HL-60 (cell line): ENCODE measurements at regions not wholly inside any gene's neighbourhood (a gene's known extent, or its start where the extent isn't known, plus 50 kb on each side); places are given as distances from the start of the nearest gene placed in this dataset.

ENCODE experiments used
- DNase-seq, 2 experiments: peaks; one replicate each; pipeline ENCODE4 v3.0.0-alpha.2; 2010 to 2020; ENCODE audit warnings: low read depth in 1 of 2, low spot score in 1 of 2
- H3K27ac ChIP-seq: fragments of 250-450 bp; sonication (Bioruptor Pico); replicated peaks from 2 replicates; pipeline ENCODE4 v1.5.1; 2020; ENCODE audit warnings: mild to moderate bottlenecking, moderate library complexity
- H3K27me3 ChIP-seq: fragments of 250-450 bp; sonication (Bioruptor Pico); 2 replicates; pipeline ENCODE4 v1.5.1; 2021; ENCODE audit warnings: mild to moderate bottlenecking, moderate library complexity; ENCODE audit not compliant: insufficient read depth, poor library complexity, severe bottlenecking
- H3K4me3 ChIP-seq: replicated peaks from 2 replicates; pipeline ENCODE4 v1.5.1; 2011; ENCODE audit warnings: mild to moderate bottlenecking, control low read depth, low read length; ENCODE audit not compliant: insufficient read depth
- CTCF ChIP-seq: IDR thresholded peaks from one replicate; pipeline ENCODE4 v1.5.1; 2011; ENCODE audit warnings: low read length, control low read depth, inconsistent platforms; ENCODE audit not compliant: insufficient read depth
- GABPA ChIP-seq: IDR thresholded peaks from 2 replicates; pipeline ENCODE4 v1.6.1; 2012; ENCODE audit warnings: low read depth
- POLR2AphosphoS5 ChIP-seq: IDR thresholded peaks from 2 replicates; pipeline ENCODE4 v1.6.1; 2012; ENCODE audit warnings: low read depth
- REST ChIP-seq: IDR thresholded peaks from 2 replicates; pipeline ENCODE4 v1.6.1; 2012; ENCODE audit warnings: low read depth; ENCODE audit not compliant: insufficient replicate concordance
- SPI1 ChIP-seq: IDR thresholded peaks from 2 replicates; pipeline ENCODE4 v1.6.1; 2012; ENCODE audit warnings: low read depth, mild to moderate bottlenecking, borderline replicate concordance

GRCh38 chr4:165766018-165766417 is 107.0 kb upstream of the TLL1 start:
- no peak for TF ChIP-seq CTCF
- no peaks in the 10 kb centered on the region for H3K27me3 ChIP-seq

GRCh38 chr4:165766976-165767375 is 106.1 kb upstream of the TLL1 start:
- H3K4me3 ChIP-seq: no peak overlapping the region
- DNase-seq: no peak
- TF ChIP-seq GABPA (no peak), POLR2AphosphoS5 (no peak), CTCF (no peak), REST (no peak), SPI1 (no peak)
- no peak overlapping the region for H3K27ac ChIP-seq
- H3K27me3 ChIP-seq: no peaks in the 10 kb centered on the region

More at GRCh38 chr4:165766018-165766417, 107.0 kb upstream of the TLL1 start:
- no peak overlapping the region for H3K27ac ChIP-seq
- no peak for DNase-seq
- no peak overlapping the region for H3K4me3 ChIP-seq

GRCh38 chr4:165767671-165768070 is 105.4 kb upstream of the TLL1 start:
- Histone ChIP-seq H3K4me3 (no peak overlapping the region), H3K27ac (no peak overlapping the region), H3K27me3 (no peaks in the 10 kb centered on the region)
- DNase-seq: no peak
- no peak for TF ChIP-seq POLR2AphosphoS5
- no peak for TF ChIP-seq SPI1
- no peak for TF ChIP-seq REST
- no peak for TF ChIP-seq GABPA
- no peak for TF ChIP-seq CTCF

- Histone ChIP-seq H3K4me3 (no peak overlapping the region), H3K27ac (no peak overlapping the region), H3K27me3 (no peaks in the 10 kb centered on the region)
- TF ChIP-seq SPI1 (no peak), REST (no peak), CTCF (no peak), GABPA (no peak), POLR2AphosphoS5 (no peak)
- no peak for DNase-seq
These were observed 104.8 kb upstream of the TLL1 start for GRCh38 chr4:165768281-165768680.
